ENCODE measurements at regions not wholly inside any gene's neighbourhood (a gene's known extent, or its start where the extent isn't known, plus 50 kb on each side); places are given as distances from the start of the nearest gene placed in this dataset.

- TF ChIP-seq CTCF (conservative IDR thresholded peaks at IDR 0.05) (no peak), EZH2 (IDR thresholded peaks at IDR 0.05; ENCODE audit: low read depth) (no peak)
Measured at GRCh38 chr9:129311643-129312042, 133.6 kb upstream of the IER5L start.
